Fibroblast of villous mesenchyme (primary cell): ENCODE measurements at regions not wholly inside any gene's neighbourhood (a gene's known extent, or its start where the extent isn't known, plus 50 kb on each side); places are given as distances from the start of the nearest gene placed in this dataset.

Experiments
- DNase-seq: peaks from one replicate; pipeline ENCODE4 v3.0.0-alpha.2; 2010; ENCODE audit warnings: low read depth
- H3K4me3 ChIP-seq: 2 replicates; pipeline ENCODE4 v1.5.1; 2011; ENCODE audit warnings: low read depth, mild to moderate bottlenecking, low read length
- CTCF ChIP-seq: IDR thresholded peaks from 2 replicates; pipeline ENCODE4 v1.5.1; 2012; ENCODE audit warnings: low read depth, mild to moderate bottlenecking, low read length; ENCODE audit not compliant: insufficient read depth

GRCh38 chr4:104848597-104849225 lies 298.0 kb upstream of the TET2 start:
- no peak for DNase-seq
- TF ChIP-seq CTCF, result no peak
- no peak overlapping the region for H3K4me3 ChIP-seq

GRCh38 chr4:104859601-104860237 lies 287.0 kb upstream of the TET2 start:
- TF ChIP-seq CTCF, result no peak
- H3K4me3 ChIP-seq, result no peak overlapping the region
- DNase-seq, result no peak

GRCh38 chr4:104860238-104861123 lies 286.2 kb upstream of the TET2 start:
- peak; percentile 77 for DNase-seq
- peak; percentile 83 for TF ChIP-seq CTCF
- no peak overlapping the region for H3K4me3 ChIP-seq

- no peak overlapping the region for H3K4me3 ChIP-seq
- TF ChIP-seq CTCF, result no peak
- no peak for DNase-seq
These were observed 279.9 kb upstream of the TET2 start for GRCh38 chr4:104866809-104867208.

- TF ChIP-seq CTCF, result no peak
- DNase-seq, result no peak
- H3K4me3 ChIP-seq, result no peak overlapping the region
These were observed 278.1 kb upstream of the TET2 start for GRCh38 chr4:104868533-104868932.

- TF ChIP-seq CTCF, result no peak
- DNase-seq, result no peak
- no peak overlapping the region for H3K4me3 ChIP-seq
These were observed 277.7 kb upstream of the TET2 start for GRCh38 chr4:104868958-104869357.
